Astrocyte (in vitro differentiated cells and primary cell): ENCODE measurements at regions not wholly inside any gene's neighbourhood (a gene's known extent, or its start where the extent isn't known, plus 50 kb on each side); places are given as distances from the start of the nearest gene placed in this dataset.

Source experiments
- DNase-seq: peaks from one replicate; pipeline ENCODE4 v3.0.0-alpha.2; 2010; ENCODE audit warnings: low read depth
- FAIRE-seq: peaks from 2 replicates; lab custom pipeline; 2011; peaks lifted over from hg19 to GRCh38; lab: Jason Lieb, UNC
- H2AFZ ChIP-seq: 2 replicates; pipeline ENCODE4 v1.6.0; 2012; ENCODE audit warnings: low read depth, low read length, inconsistent platforms
- H3K27ac ChIP-seq: 2 replicates; pipeline ENCODE4 v1.5.1; 2011; ENCODE audit warnings: low read depth, low read length, inconsistent platforms
- H3K27me3 ChIP-seq: 2 replicates; pipeline ENCODE4 v1.6.0; 2011; ENCODE audit warnings: low read length, inconsistent platforms; ENCODE audit not compliant: insufficient read depth
- H3K36me3 ChIP-seq: 2 replicates; pipeline ENCODE4 v1.5.1; 2011; ENCODE audit warnings: low read length, inconsistent platforms; ENCODE audit not compliant: insufficient read depth
- H3K4me1 ChIP-seq: 2 replicates; pipeline ENCODE4 v1.5.1; 2011; ENCODE audit warnings: low read length, inconsistent platforms; ENCODE audit not compliant: insufficient read depth
- H3K4me2 ChIP-seq: 2 replicates; pipeline ENCODE4 v1.6.0; 2012; ENCODE audit warnings: low read length, inconsistent platforms
- H3K4me3 ChIP-seq: 2 replicates; pipeline ENCODE4 v1.5.1; 2011; ENCODE audit warnings: low read depth, mild to moderate bottlenecking, low read length, inconsistent platforms; ENCODE audit not compliant: insufficient read depth
- H3K79me2 ChIP-seq: 2 replicates; pipeline ENCODE4 v1.6.0; 2012; ENCODE audit warnings: mild to moderate bottlenecking, low read length, inconsistent platforms; ENCODE audit not compliant: insufficient read depth
- H3K9ac ChIP-seq: 2 replicates; pipeline ENCODE4 v1.6.0; 2012; ENCODE audit warnings: mild to moderate bottlenecking, low read length, inconsistent platforms
- H3K9me3 ChIP-seq: 2 replicates; pipeline ENCODE4 v1.5.1; 2012; ENCODE audit warnings: low read depth, mild to moderate bottlenecking, low read length, inconsistent platforms; ENCODE audit not compliant: insufficient read depth
- H4K20me1 ChIP-seq: 2 replicates; pipeline ENCODE4 v1.6.0; 2012; ENCODE audit warnings: low read length, inconsistent platforms; ENCODE audit not compliant: insufficient read depth
- H3K27ac Mint-ChIP-seq: one replicate; pipeline ENCODE4 v1.8.0; 2021; ENCODE audit warnings: mild to moderate bottlenecking, mixed read lengths; ENCODE audit not compliant: unreplicated experiment
- H3K27me3 Mint-ChIP-seq: one replicate; pipeline ENCODE4 v1.8.0; 2021; ENCODE audit warnings: low read depth, mixed read lengths; ENCODE audit not compliant: unreplicated experiment
- H3K36me3 Mint-ChIP-seq: one replicate; pipeline ENCODE4 v1.8.0; 2021; ENCODE audit warnings: low read depth, mixed read lengths; ENCODE audit not compliant: unreplicated experiment
- H3K4me1 Mint-ChIP-seq: one replicate; pipeline ENCODE4 v1.8.0; 2021; ENCODE audit warnings: low read depth, mixed read lengths; ENCODE audit not compliant: unreplicated experiment
- H3K4me3 Mint-ChIP-seq: one replicate; pipeline ENCODE4 v1.8.0; 2021; ENCODE audit warnings: mild to moderate bottlenecking, moderate library complexity, mixed read lengths; ENCODE audit not compliant: unreplicated experiment
- H3K9me3 Mint-ChIP-seq: one replicate; pipeline ENCODE4 v1.8.0; 2021; ENCODE audit warnings: mild to moderate bottlenecking, mixed read lengths; ENCODE audit not compliant: unreplicated experiment
- CTCF ChIP-seq: IDR thresholded peaks from 2 replicates; pipeline ENCODE4 v1.5.1; 2011; ENCODE audit warnings: low read depth, mild to moderate bottlenecking, inconsistent platforms, low read length, moderate library complexity; ENCODE audit not compliant: insufficient read depth
- EZH2 ChIP-seq: IDR thresholded peaks from 2 replicates; pipeline ENCODE4 v1.6.1; 2012; ENCODE audit warnings: mild to moderate bottlenecking, low read length, inconsistent platforms; ENCODE audit not compliant: insufficient read depth

DNA sequence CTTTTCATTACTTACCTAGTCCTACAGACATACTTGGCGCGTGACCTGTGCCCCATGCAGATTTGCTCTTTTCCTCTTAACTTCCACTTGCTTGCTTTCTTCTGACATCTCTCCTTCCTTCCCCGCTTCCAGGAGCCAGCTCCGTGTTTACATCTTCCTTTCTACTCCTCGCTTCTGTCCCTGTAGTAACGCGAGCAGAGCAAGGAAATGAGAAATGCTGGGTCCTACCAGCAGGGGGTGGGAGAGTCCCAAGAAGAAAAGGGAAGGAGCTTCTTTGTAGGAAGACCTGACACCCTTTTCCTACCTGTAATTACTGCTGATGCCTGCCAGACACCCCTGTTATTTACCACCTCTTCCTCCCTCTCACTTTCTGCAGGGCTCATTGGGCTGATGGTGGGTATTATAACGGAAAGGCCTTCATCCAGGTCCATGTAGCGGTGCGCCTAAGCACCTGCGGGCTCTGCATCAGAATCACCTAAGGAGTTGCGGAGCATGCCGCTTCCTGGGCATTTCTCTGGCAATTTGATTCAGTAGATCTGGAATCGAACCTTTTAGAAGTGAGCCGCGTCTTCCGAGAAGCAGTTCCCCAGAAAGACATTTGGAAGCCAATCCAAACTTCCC lies 1260.8 kb upstream of the WWC1 start:
- Mint-ChIP-seq H3K36me3 (no peaks in the 10 kb centered on the region), H3K27me3 (no peaks in the 10 kb centered on the region), H3K4me3 (no peak overlapping the region), H3K4me1 (peaks cover 1% of the 10 kb centered on the region), H3K27ac (no peak overlapping the region), H3K9me3 (no peaks in the 10 kb centered on the region)
- H3K4me3 ChIP-seq = no peak overlapping the region
- TF ChIP-seq CTCF (no peak), EZH2 (no peak)
- H2AFZ ChIP-seq = no peak overlapping the region
- no peaks in the 10 kb centered on the region for H3K9me3 ChIP-seq
- no peaks in the 10 kb centered on the region for H4K20me1 ChIP-seq
- H3K4me1 ChIP-seq = no peaks in the 10 kb centered on the region
- H3K27me3 ChIP-seq = no peaks in the 10 kb centered on the region
- H3K9ac ChIP-seq = no peak overlapping the region
- FAIRE-seq (no peak), DNase-seq (no peak)
- no peaks in the 10 kb centered on the region for H3K36me3 ChIP-seq
- no peaks in the 10 kb centered on the region for H3K79me2 ChIP-seq
- no peak overlapping the region for H3K27ac ChIP-seq
- no peak overlapping the region for H3K4me2 ChIP-seq

- no peak overlapping the region for H3K4me2 ChIP-seq
- no peak overlapping the region for H3K9ac ChIP-seq
- FAIRE-seq = no peak
- H3K79me2 ChIP-seq = no peaks in the 10 kb centered on the region
- H3K27ac ChIP-seq = no peak overlapping the region
- H3K9me3 ChIP-seq = no peaks in the 10 kb centered on the region
- Mint-ChIP-seq H3K9me3 (no peaks in the 10 kb centered on the region), H3K4me3 (no peak overlapping the region), H3K36me3 (no peaks in the 10 kb centered on the region), H3K27ac (no peak overlapping the region), H3K4me1 (peaks cover 1% of the 10 kb centered on the region), H3K27me3 (peaks cover 6% of the 10 kb centered on the region)
- H4K20me1 ChIP-seq = no peaks in the 10 kb centered on the region
- no peaks in the 10 kb centered on the region for H3K36me3 ChIP-seq
- DNase-seq = no peak
- H3K27me3 ChIP-seq = no peaks in the 10 kb centered on the region
- H2AFZ ChIP-seq = no peak overlapping the region
- TF ChIP-seq EZH2 (no peak), CTCF (no peak)
- no peak overlapping the region for H3K4me3 ChIP-seq
- H3K4me1 ChIP-seq = no peaks in the 10 kb centered on the region
These were observed 1254.9 kb upstream of the WWC1 start for GRCh38 chr5:167036585-167036984.

DNA sequence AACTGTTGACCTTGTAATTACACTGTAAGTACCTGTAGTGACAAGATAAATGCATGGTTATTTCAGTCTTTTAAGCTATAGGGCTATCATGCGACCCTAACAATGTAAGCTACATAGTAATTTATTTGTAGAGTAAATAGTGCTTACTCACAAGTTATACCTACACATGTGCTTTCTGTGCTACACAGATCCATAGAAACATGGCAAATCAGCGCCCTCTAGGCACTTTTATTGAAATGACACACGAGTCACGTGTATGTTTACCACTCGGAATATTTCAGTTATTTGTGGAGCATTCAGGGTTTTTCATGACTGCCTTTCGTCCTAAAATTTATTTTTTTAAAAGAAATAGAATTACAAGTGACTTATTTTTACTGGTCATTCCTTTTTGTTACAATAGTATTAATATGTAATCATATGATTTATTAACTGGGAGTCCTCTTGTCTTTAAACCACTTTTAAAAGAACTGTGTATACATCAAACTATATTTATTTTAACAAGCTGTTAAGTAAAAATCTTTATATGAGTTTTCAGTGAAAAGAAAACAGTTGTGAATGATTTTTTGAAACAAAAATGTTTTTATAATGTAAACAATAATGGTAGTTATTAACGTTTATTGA lies 1242.3 kb upstream of the WWC1 start:
- Mint-ChIP-seq H3K27me3 (no peaks in the 10 kb centered on the region), H3K4me1 (peaks cover 2% of the 10 kb centered on the region), H3K27ac (no peak overlapping the region), H3K36me3 (no peaks in the 10 kb centered on the region), H3K4me3 (no peak overlapping the region), H3K9me3 (no peaks in the 10 kb centered on the region)
- TF ChIP-seq CTCF (peak; percentile 55), EZH2 (no peak)
- no peak overlapping the region for H2AFZ ChIP-seq
- H3K4me3 ChIP-seq = no peak overlapping the region
- FAIRE-seq (no peak), DNase-seq (peak; percentile 16)
- H3K9me3 ChIP-seq = no peaks in the 10 kb centered on the region
- no peak overlapping the region for H3K4me2 ChIP-seq
- no peak overlapping the region for H3K27ac ChIP-seq
- no peaks in the 10 kb centered on the region for H3K79me2 ChIP-seq
- H3K9ac ChIP-seq = no peak overlapping the region
- H3K36me3 ChIP-seq = no peaks in the 10 kb centered on the region
- H3K4me1 ChIP-seq = no peaks in the 10 kb centered on the region
- H3K27me3 ChIP-seq = no peaks in the 10 kb centered on the region
- no peaks in the 10 kb centered on the region for H4K20me1 ChIP-seq
